Right atrium auricular region (tissue), 2 donors: ENCODE measurements at regions not wholly inside any gene's neighbourhood (a gene's known extent, or its start where the extent isn't known, plus 50 kb on each side); places are given as distances from the start of the nearest gene placed in this dataset.

Experiments used
- DNase-seq: peaks from one replicate; pipeline ENCODE4 v3.0.0-alpha.2; 2019; ENCODE audit warnings: low spot score
- H3K27ac ChIP-seq, 2 donors: fragments of 200-600 bp; sonication (generic); 1 replicate in 1 of 2; 2 replicates in 1 of 2; pipeline ENCODE4 v1.5.1; 2016 to 2019
- H3K27me3 ChIP-seq, 2 donors: fragments of 200-600 bp; sonication (generic); one replicate each; pipeline versions ENCODE4 v1.5.1 to v1.6.0; 2017 to 2019
- H3K36me3 ChIP-seq: fragments of 200-600 bp; sonication (generic); one replicate; pipeline ENCODE4 v1.5.1; 2016
- H3K4me1 ChIP-seq, 2 donors: fragments of 200-600 bp; sonication (generic); one replicate each; pipeline versions ENCODE4 v1.5.1 to v1.6.0; 2017 to 2019
- H3K4me3 ChIP-seq, 2 donors: fragments of 200-600 bp; sonication (generic); 1 replicate in 1 of 2; 2 replicates in 1 of 2; pipeline ENCODE4 v1.5.1; 2017 to 2019; ENCODE audit warnings: mild to moderate bottlenecking in 1 of 2, moderate library complexity in 1 of 2
- H3K9me3 ChIP-seq, 2 donors: fragments of 200-600 bp; sonication (generic); one replicate each; pipeline ENCODE4 v1.5.1; 2019
- CTCF ChIP-seq, 2 donors: fragments of 200-600 bp; sonication (generic); IDR thresholded peaks; one replicate each; pipeline ENCODE4 v1.5.1; 2019; ENCODE audit warnings: antibody characterized with exemption in 2 of 2

- Histone ChIP-seq H3K9me3 (no peaks in the 10 kb centered on the region), H3K4me1 (no peaks in the 10 kb centered on the region), H3K36me3 (no peaks in the 10 kb centered on the region), H3K27ac (no peak overlapping the region), H3K27me3 (no peaks in the 10 kb centered on the region), H3K4me3 (no peak overlapping the region)
- DNase-seq, result no peak
- peak; percentile 13 to 54 for TF ChIP-seq CTCF (IDR thresholded peaks at IDR 0.05)
Observed at GRCh38 chr10:59465088-59465487, 102.7 kb upstream of the FAM13C start.

DNA sequence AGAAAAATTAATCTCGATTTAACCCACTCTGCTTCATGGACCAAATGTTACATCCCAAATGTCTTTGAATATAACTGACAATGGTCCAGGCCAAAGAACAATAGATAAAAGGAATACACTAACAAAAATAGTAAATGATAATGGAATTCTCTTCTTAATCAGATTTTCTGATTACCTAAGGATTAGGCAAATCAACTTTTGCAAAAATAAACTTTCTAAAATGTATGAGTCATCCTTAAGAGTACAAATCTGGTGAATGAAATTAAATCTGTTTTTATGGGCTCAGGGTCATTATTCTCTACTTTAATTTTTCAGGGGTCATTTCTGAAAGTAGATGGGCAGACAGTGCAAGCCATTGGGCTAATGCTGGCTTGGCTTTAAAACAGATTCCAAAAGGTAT is 102.1 kb upstream of the FAM13C start:
- H3K4me3 ChIP-seq, result no peak overlapping the region
- no peaks in the 10 kb centered on the region for H3K27me3 ChIP-seq

GRCh38 chr10:59463909-59464308 is 101.6 kb upstream of the FAM13C start:
- Histone ChIP-seq H3K9me3 (no peaks in the 10 kb centered on the region), H3K4me1 (no peaks in the 10 kb centered on the region), H3K27ac (no peak overlapping the region), H3K36me3 (no peaks in the 10 kb centered on the region), H3K4me3 (no peak overlapping the region), H3K27me3 (no peaks in the 10 kb centered on the region)
- no peak for TF ChIP-seq CTCF (IDR thresholded peaks at IDR 0.05)
- DNase-seq, result no peak

More for the DNA sequence above, 102.1 kb upstream of the FAM13C start:
- Histone ChIP-seq H3K9me3 (no peaks in the 10 kb centered on the region), H3K27ac (no peak overlapping the region), H3K4me1 (no peaks in the 10 kb centered on the region), H3K36me3 (no peaks in the 10 kb centered on the region)
- TF ChIP-seq CTCF (IDR thresholded peaks at IDR 0.05), result no peak
- no peak for DNase-seq

- Histone ChIP-seq H3K9me3 (no peaks in the 10 kb centered on the region), H3K27me3 (no peaks in the 10 kb centered on the region), H3K4me1 (no peaks in the 10 kb centered on the region), H3K27ac (no peak overlapping the region), H3K4me3 (no peak overlapping the region), H3K36me3 (no peaks in the 10 kb centered on the region)
- TF ChIP-seq CTCF (IDR thresholded peaks at IDR 0.05), result no peak
- no peak for DNase-seq
Observed at GRCh38 chr10:59460601-59461000, 98.3 kb upstream of the FAM13C start.

GRCh38 chr10:59456199-59456598 is 93.8 kb upstream of the FAM13C start:
- no peaks in the 10 kb centered on the region for H3K4me1 ChIP-seq
- no peaks in the 10 kb centered on the region for H3K9me3 ChIP-seq
- no peak overlapping the region for H3K4me3 ChIP-seq
- no peaks in the 10 kb centered on the region for H3K27me3 ChIP-seq
- DNase-seq, result no peak
- no peak for TF ChIP-seq CTCF (IDR thresholded peaks at IDR 0.05)
- H3K27ac ChIP-seq, result no peak overlapping the region
- no peaks in the 10 kb centered on the region for H3K36me3 ChIP-seq

GRCh38 chr10:59454171-59454919 is 92.0 kb upstream of the FAM13C start:
- Histone ChIP-seq H3K27me3 (no peaks in the 10 kb centered on the region), H3K4me1 (no peaks in the 10 kb centered on the region), H3K36me3 (no peaks in the 10 kb centered on the region), H3K4me3 (no peak overlapping the region), H3K27ac (no peak overlapping the region), H3K9me3 (no peaks in the 10 kb centered on the region)
- no peak for DNase-seq
- TF ChIP-seq CTCF (IDR thresholded peaks at IDR 0.05), result no peak
